C4-2B (cell line): ENCODE measurements at regions not wholly inside any gene's neighbourhood (a gene's known extent, or its start where the extent isn't known, plus 50 kb on each side); places are given as distances from the start of the nearest gene placed in this dataset.

Experiments used
- CTCF ChIP-seq: fragments of 450-650 bp; conservative IDR thresholded peaks from 2 replicates; pipeline ENCODE4 v1.5.1; 2017; ENCODE audit warnings: mild to moderate bottlenecking
- ZFX ChIP-seq: fragments of 450-650 bp; IDR thresholded peaks from 2 replicates; pipeline ENCODE4 v1.6.1; 2017

DNA sequence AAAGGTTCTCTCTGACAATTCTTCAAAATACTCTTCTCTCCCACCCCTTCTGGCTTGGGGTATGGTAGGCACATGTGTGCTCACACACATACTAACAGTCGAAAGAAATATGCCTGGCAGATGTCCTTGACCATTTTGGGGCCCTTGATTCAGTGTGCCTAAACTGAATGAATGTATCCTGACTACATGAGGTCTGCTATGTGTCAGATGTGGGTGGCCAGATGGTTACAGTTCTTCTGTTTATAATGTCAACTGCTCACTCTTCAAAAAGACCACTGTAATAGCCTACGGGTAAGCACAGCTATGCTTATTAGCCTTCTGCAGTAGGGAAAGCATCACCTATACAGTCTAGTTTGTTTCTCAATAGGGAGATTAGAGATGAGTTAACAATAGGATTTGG, 63.7 kb upstream of the VEGFC start:
- TF ChIP-seq CTCF (no peak), ZFX (no peak)
